ENCODE measurements at regions not wholly inside any gene's neighbourhood (a gene's known extent, or its start where the extent isn't known, plus 50 kb on each side); places are given as distances from the start of the nearest gene placed in this dataset.

- H3K4me3 ChIP-seq (ENCODE audit: low read depth, low read length), result no peak overlapping the region
- H3K27me3 ChIP-seq (ENCODE audit: control insufficient read depth, insufficient read depth, low read length), result no peaks in the 10 kb centered on the region
- FAIRE-seq (no peak), DNase-seq (ENCODE audit: low read depth) (peak; percentile 22)
- TF ChIP-seq CTCF (IDR thresholded peaks at IDR 0.05; ENCODE audit: insufficient read depth, low read length, severe bottlenecking), result no peak
- H3K36me3 ChIP-seq (ENCODE audit: control insufficient read depth, insufficient read depth, low read length), result no peaks in the 10 kb centered on the region
These were observed 351.9 kb downstream of the DDX10 start for GRCh38 chr11:109016724-109017123.

- Histone ChIP-seq H3K36me3 (ENCODE audit: control insufficient read depth, insufficient read depth, low read length) (no peaks in the 10 kb centered on the region), H3K27me3 (ENCODE audit: control insufficient read depth, insufficient read depth, low read length) (no peaks in the 10 kb centered on the region), H3K4me3 (ENCODE audit: low read depth, low read length) (no peak overlapping the region)
- DNase-seq (ENCODE audit: low read depth) (no peak), FAIRE-seq (no peak)
- no peak for TF ChIP-seq CTCF (IDR thresholded peaks at IDR 0.05; ENCODE audit: insufficient read depth, low read length, severe bottlenecking)
These were observed 352.6 kb downstream of the DDX10 start for GRCh38 chr11:109017489-109017888.

GRCh38 chr11:109018639-109019038 lies 353.8 kb downstream of the DDX10 start:
- no peak for TF ChIP-seq CTCF (IDR thresholded peaks at IDR 0.05; ENCODE audit: insufficient read depth, low read length, severe bottlenecking)
- DNase-seq (ENCODE audit: low read depth) (no peak), FAIRE-seq (no peak)

GRCh38 chr11:109019342-109019936 lies 354.6 kb downstream of the DDX10 start:
- no peak for TF ChIP-seq CTCF (IDR thresholded peaks at IDR 0.05; ENCODE audit: insufficient read depth, low read length, severe bottlenecking)
- FAIRE-seq, result no peak

More at GRCh38 chr11:109018639-109019038, 353.8 kb downstream of the DDX10 start:
- Histone ChIP-seq H3K27me3 (ENCODE audit: control insufficient read depth, insufficient read depth, low read length) (no peaks in the 10 kb centered on the region), H3K36me3 (ENCODE audit: control insufficient read depth, insufficient read depth, low read length) (no peaks in the 10 kb centered on the region), H3K4me3 (ENCODE audit: low read depth, low read length) (no peak overlapping the region)

GRCh38 chr11:109023036-109023435 lies 358.2 kb downstream of the DDX10 start:
- TF ChIP-seq CTCF (IDR thresholded peaks at IDR 0.05; ENCODE audit: insufficient read depth, low read length, severe bottlenecking), result no peak
- H3K36me3 ChIP-seq (ENCODE audit: control insufficient read depth, insufficient read depth, low read length), result no peaks in the 10 kb centered on the region
- H3K4me3 ChIP-seq (ENCODE audit: low read depth, low read length), result no peak overlapping the region
- DNase-seq (ENCODE audit: low read depth) (no peak), FAIRE-seq (no peak)
- no peaks in the 10 kb centered on the region for H3K27me3 ChIP-seq (ENCODE audit: control insufficient read depth, insufficient read depth, low read length)

More at GRCh38 chr11:109019342-109019936, 354.6 kb downstream of the DDX10 start:
- H3K27me3 ChIP-seq (ENCODE audit: control insufficient read depth, insufficient read depth, low read length), result no peaks in the 10 kb centered on the region
- no peak overlapping the region for H3K4me3 ChIP-seq (ENCODE audit: low read depth, low read length)
- no peak for DNase-seq (ENCODE audit: low read depth)
- no peaks in the 10 kb centered on the region for H3K36me3 ChIP-seq (ENCODE audit: control insufficient read depth, insufficient read depth, low read length)

- Histone ChIP-seq H3K36me3 (ENCODE audit: control insufficient read depth, insufficient read depth, low read length) (no peaks in the 10 kb centered on the region), H3K27me3 (ENCODE audit: control insufficient read depth, insufficient read depth, low read length) (no peaks in the 10 kb centered on the region), H3K4me3 (ENCODE audit: low read depth, low read length) (no peak overlapping the region)
- DNase-seq (ENCODE audit: low read depth) (no peak), FAIRE-seq (no peak)
- no peak for TF ChIP-seq CTCF (IDR thresholded peaks at IDR 0.05; ENCODE audit: insufficient read depth, low read length, severe bottlenecking)
These were observed 362.1 kb downstream of the DDX10 start for GRCh38 chr11:109026891-109027489.
